ENCODE measurements at regions not wholly inside any gene's neighbourhood (a gene's known extent, or its start where the extent isn't known, plus 50 kb on each side); places are given as distances from the start of the nearest gene placed in this dataset.

DNA sequence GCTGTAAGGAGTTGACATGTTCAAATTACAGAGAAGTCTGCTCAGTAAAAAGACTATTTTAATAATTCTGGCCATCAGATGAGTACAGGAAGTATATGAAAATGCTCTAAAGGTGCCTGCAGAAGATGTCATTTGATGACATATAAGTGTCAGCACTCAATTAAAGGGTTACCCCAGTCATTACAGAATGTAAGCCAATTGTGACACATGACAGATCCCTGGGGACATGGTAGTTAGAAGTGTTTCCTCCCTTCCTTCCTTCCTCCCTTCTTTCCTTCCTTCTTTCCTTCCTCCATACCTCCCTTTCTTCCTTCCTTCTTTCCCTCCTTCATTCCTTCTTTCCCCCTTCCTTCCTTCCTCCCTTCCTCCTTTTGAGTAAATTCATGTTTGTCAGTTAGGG is 453.0 kb downstream of the RAPGEF2 start:
- Histone ChIP-seq H3K27ac (no peak overlapping the region), H3K36me3 (no peaks in the 10 kb centered on the region), H3K4me1 (no peaks in the 10 kb centered on the region), H3K27me3 (no peaks in the 10 kb centered on the region), H3K4me3 (no peak overlapping the region), H3K9me3 (no peaks in the 10 kb centered on the region)
- ATAC-seq (ENCODE audit: low FRiP score in 2 of 2): no peak
- DNase-seq: no peak
- TF ChIP-seq, protein P1, sequence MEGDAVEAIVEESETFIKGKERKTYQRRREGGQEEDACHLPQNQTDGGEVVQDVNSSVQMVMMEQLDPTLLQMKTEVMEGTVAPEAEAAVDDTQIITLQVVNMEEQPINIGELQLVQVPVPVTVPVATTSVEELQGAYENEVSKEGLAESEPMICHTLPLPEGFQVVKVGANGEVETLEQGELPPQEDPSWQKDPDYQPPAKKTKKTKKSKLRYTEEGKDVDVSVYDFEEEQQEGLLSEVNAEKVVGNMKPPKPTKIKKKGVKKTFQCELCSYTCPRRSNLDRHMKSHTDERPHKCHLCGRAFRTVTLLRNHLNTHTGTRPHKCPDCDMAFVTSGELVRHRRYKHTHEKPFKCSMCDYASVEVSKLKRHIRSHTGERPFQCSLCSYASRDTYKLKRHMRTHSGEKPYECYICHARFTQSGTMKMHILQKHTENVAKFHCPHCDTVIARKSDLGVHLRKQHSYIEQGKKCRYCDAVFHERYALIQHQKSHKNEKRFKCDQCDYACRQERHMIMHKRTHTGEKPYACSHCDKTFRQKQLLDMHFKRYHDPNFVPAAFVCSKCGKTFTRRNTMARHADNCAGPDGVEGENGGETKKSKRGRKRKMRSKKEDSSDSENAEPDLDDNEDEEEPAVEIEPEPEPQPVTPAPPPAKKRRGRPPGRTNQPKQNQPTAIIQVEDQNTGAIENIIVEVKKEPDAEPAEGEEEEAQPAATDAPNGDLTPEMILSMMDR (IDR thresholded peaks at IDR 0.05): no peak
- no peak for TF ChIP-seq EP300 (IDR thresholded peaks at IDR 0.05)
- TF ChIP-seq POLR2A (IDR thresholded peaks at IDR 0.05): no peak
- no peak for TF ChIP-seq POLR2AphosphoS5 (IDR thresholded peaks at IDR 0.05)

DNA sequence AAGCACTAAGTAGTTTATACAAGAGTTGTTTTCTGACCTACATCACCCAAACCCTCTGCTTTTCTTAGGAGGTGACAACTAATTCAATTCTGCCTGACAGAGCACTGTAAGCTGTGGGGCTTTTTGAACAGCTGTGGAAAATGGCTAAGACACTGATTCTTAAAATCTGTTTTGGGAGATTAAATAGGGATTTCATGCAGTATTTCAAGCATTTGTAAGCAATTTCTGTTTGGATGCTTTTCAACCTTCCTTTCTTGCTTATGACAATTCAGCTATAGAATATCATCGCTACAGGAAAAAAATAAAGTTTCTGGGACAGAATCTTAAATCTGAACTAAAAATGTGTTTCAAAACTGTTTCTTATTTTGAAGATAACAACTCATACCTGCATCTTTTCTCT is 459.5 kb downstream of the RAPGEF2 start:
- 90 to 92% methylated on average over 1 of the region's 1 CpG for WGBS, 2 donors
- ATAC-seq (ENCODE audit: low FRiP score in 2 of 2) (no peak), DNase-seq (no peak)
- no peaks in the 10 kb centered on the region for H3K36me3 ChIP-seq
- no peaks in the 10 kb centered on the region for H3K4me1 ChIP-seq
- no peaks in the 10 kb centered on the region for H3K27me3 ChIP-seq
- no peak overlapping the region for H3K27ac ChIP-seq
- TF ChIP-seq POLR2AphosphoS5 (IDR thresholded peaks at IDR 0.05): no peak
- no peak for TF ChIP-seq EP300 (IDR thresholded peaks at IDR 0.05)
- no peak for TF ChIP-seq POLR2A (IDR thresholded peaks at IDR 0.05)
- TF ChIP-seq, protein P1 (IDR thresholded peaks at IDR 0.05): no peak
- no peaks in the 10 kb centered on the region for H3K9me3 ChIP-seq
- no peak overlapping the region for H3K4me3 ChIP-seq

DNA sequence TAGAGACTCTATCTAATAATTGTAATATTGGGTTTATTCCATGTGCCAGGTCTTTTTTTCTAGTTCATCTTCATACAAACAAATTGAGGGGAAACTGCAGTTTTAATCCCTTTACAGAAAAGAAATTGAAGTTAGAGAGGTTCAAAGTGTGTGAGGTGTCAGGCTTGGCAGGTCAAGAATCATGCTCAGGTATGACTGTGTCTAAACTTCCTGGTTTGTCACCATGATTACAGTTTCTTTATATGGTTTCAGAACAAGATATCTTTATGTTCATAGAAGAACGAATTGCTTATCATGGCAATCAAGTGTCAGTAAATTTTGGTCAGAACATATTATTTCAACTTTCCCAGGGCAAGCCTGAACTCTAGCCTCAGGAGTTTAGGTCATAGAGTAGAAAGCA is 460.4 kb downstream of the RAPGEF2 start:
- 47 to 56% methylated on average over 1 of the region's 1 CpG for WGBS, 2 donors
- no peaks in the 10 kb centered on the region for H3K9me3 ChIP-seq
- no peak overlapping the region for H3K27ac ChIP-seq
- H3K4me3 ChIP-seq: no peak overlapping the region
- no peaks in the 10 kb centered on the region for H3K36me3 ChIP-seq
- TF ChIP-seq, protein P1 (IDR thresholded peaks at IDR 0.05): no peak
- TF ChIP-seq EP300 (IDR thresholded peaks at IDR 0.05): no peak
- TF ChIP-seq POLR2AphosphoS5 (IDR thresholded peaks at IDR 0.05): no peak
- TF ChIP-seq POLR2A (IDR thresholded peaks at IDR 0.05): no peak
- H3K27me3 ChIP-seq: no peaks in the 10 kb centered on the region
- DNase-seq (no peak), ATAC-seq (ENCODE audit: low FRiP score in 2 of 2) (no peak)
- no peaks in the 10 kb centered on the region for H3K4me1 ChIP-seq

DNA sequence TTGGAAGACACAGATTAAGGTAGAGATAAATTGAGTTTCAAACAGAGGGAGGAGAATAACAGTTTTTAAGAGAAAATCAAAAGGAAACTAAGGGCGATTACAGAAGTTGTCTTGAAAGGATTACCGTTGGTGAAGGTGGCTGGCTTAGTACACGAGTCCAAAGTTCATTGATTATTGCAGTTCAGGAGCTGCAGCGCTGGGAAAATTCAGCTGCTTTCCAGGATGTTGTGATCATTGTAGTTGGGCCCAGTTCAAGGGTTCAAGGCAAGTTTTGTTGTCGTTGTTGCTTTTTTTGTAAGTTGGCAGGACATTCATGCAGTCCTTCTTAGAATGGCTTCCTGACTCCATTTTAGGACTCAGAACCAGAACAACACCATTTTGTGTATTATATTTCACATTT is 461.7 kb downstream of the RAPGEF2 start:
- Histone ChIP-seq H3K27me3 (no peaks in the 10 kb centered on the region), H3K4me3 (no peak overlapping the region), H3K27ac (no peak overlapping the region), H3K36me3 (no peaks in the 10 kb centered on the region), H3K4me1 (no peaks in the 10 kb centered on the region), H3K9me3 (no peaks in the 10 kb centered on the region)
- TF ChIP-seq, protein P1 (IDR thresholded peaks at IDR 0.05): no peak
- TF ChIP-seq POLR2A (IDR thresholded peaks at IDR 0.05): no peak
- TF ChIP-seq EP300 (IDR thresholded peaks at IDR 0.05): no peak
- TF ChIP-seq POLR2AphosphoS5 (IDR thresholded peaks at IDR 0.05): no peak
- DNase-seq: no peak
- no peak for ATAC-seq (ENCODE audit: low FRiP score in 2 of 2)
- WGBS, 2 donors: 87 to 92% methylated on average over 5 of the region's 5 CpGs

DNA sequence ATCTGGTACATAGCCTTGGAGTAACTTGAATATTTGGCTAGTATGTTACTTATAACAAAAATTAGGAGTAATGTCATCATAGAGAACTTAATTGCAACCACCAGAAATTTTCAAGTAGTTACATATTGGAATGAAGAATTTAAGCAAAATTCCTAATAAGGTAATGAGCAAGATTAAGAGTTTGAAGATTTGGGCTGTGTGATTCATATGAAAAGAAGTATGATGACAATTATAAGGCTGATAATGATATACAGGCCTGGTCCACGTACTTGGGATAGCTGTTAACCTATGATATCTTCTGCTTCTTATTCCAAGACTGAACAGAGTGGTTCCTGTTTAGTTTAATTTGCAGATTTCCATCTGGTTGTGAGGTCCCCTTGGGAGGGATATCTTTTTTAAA is 463.9 kb downstream of the RAPGEF2 start:
- Histone ChIP-seq H3K36me3 (no peaks in the 10 kb centered on the region), H3K27ac (no peak overlapping the region), H3K4me1 (no peaks in the 10 kb centered on the region), H3K4me3 (no peak overlapping the region), H3K9me3 (peaks cover 0 to 4% (median 0%) of the 10 kb centered on the region in 4 donors), H3K27me3 (no peaks in the 10 kb centered on the region)
- WGBS, 2 donors: 49 to 50% methylated on average over 1 of the region's 1 CpG
- TF ChIP-seq POLR2AphosphoS5 (IDR thresholded peaks at IDR 0.05) (no peak), EP300 (IDR thresholded peaks at IDR 0.05) (no peak), POLR2A (IDR thresholded peaks at IDR 0.05) (no peak)
- TF ChIP-seq, protein P1 (IDR thresholded peaks at IDR 0.05): no peak
- no peak for DNase-seq
- ATAC-seq (ENCODE audit: low FRiP score in 2 of 2): no peak

Data from upper lobe of left lung (tissue), 6 donors.